ENCODE measurements at regions not wholly inside any gene's neighbourhood (a gene's known extent, or its start where the extent isn't known, plus 50 kb on each side); places are given as distances from the start of the nearest gene placed in this dataset.

DNA sequence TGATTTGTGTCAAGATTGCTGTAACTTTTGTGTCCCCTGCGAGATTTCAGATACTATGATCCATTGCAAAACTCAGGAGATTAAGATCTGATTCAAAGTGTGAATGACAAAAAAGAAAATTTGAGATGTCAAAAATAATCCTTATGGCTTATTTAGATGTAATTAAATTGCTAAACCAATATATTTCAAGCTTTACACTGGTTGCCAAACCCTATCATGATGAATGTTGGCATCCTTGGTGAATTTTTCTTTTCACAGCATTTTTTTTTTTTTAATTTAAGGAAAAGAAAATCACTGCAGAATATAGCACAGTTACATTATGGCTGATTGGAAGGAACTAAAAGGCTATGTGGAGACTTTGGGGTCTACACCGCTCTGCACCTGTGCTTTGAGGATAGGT, 133.5 kb upstream of the PITRM1 start:
- TF ChIP-seq POLR2A (IDR thresholded peaks at IDR 0.05; ENCODE audit: low read depth, low read length) (no peak), POLR2AphosphoS5 (IDR thresholded peaks at IDR 0.05; ENCODE audit: low read depth, low read length) (no peak)

Data from GM12892 (cell line).